ENCODE measurements at regions not wholly inside any gene's neighbourhood (a gene's known extent, or its start where the extent isn't known, plus 50 kb on each side); places are given as distances from the start of the nearest gene placed in this dataset.
"Not testable (repeated sequence)": the region's sequence is repeated elsewhere in the genome, so short reads cannot be mapped to it uniquely, and the experiment has no call there.

DNA sequence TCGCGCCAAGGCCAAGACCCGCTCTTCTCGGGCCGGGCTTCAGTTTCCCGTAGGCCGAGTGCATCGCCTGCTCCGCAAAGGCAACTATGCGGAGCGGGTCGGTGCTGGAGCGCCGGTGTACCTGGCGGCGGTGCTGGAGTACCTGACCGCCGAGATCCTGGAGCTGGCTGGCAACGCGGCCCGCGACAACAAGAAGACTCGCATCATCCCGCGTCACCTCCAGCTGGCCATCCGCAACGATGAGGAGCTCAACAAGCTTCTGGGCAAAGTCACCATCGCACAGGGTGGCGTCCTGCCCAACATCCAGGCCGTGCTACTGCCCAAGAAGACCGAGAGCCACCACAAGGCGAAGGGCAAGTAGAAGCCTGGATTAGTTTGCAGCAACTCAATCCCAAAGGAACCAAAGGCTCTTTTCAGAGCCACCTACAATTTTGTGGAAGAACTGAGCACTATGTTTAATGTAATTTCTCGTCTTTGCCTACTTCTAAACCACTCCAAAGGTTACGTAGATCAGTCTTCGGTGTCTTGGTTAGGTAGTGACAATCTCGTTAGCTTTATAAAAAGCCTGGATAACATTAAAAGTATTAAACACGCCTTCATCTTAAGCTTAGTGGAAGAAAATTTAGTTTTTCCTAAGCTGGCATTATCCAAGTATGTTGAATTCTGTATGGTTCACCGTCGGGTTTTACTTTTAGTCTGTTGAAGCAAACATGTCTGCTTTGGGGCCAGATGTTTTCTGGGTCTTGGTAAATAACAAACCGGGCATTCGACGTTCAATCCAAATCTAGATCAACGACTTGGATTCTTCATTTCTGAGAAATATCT lies 103.7 kb downstream of the OR2B2 start:
- H3K4me1 ChIP-seq (ENCODE audit: control insufficient read depth in 2 of 2, insufficient read depth in 1 of 2, low read depth in 1 of 2, low read length in 2 of 2); H3K79me1 ChIP-seq (ENCODE audit: low read depth, low read length); H2BK5ac ChIP-seq (ENCODE audit: low read length); H2AFZ ChIP-seq (ENCODE audit: low read length); H2BK120ac ChIP-seq (ENCODE audit: low read depth, low read length); H4K91ac ChIP-seq (ENCODE audit: low read depth, low read length, poor library complexity); H4K8ac ChIP-seq (ENCODE audit: low read depth, low read length); H3K4ac ChIP-seq (ENCODE audit: low read length); H3K27me3 ChIP-seq (ENCODE audit: control insufficient read depth in 3 of 3, insufficient read depth in 3 of 3, low read depth in 1 of 3, low read length in 3 of 3); H2BK12ac ChIP-seq (ENCODE audit: low read length); H2BK15ac ChIP-seq (ENCODE audit: low read length); H3K9me3 ChIP-seq (replicated peaks in 1 of 2; ENCODE audit: control insufficient read depth in 2 of 2, insufficient read depth in 1 of 2, low read depth in 1 of 2, low read length in 2 of 2); H3K14ac ChIP-seq (ENCODE audit: low read length); H3K23ac ChIP-seq (ENCODE audit: low read depth, low read length, poor library complexity); H3K36me3 ChIP-seq (replicated peaks in 1 of 2; ENCODE audit: control insufficient read depth in 2 of 2, insufficient read depth in 2 of 2, low read length in 2 of 2); H2AK5ac ChIP-seq (ENCODE audit: low read depth, low read length): not testable (repeated sequence)
- Histone ChIP-seq H3K4me3 (ENCODE audit: low read length in 2 of 2) (peak overlapping the region; percentile 84 to 88), H3K18ac (ENCODE audit: low read length) (peak overlapping the region; percentile 85), H3K4me2 (ENCODE audit: insufficient read depth, low read length, poor library complexity, severe bottlenecking) (peak overlapping the region; percentile 68), H3K27ac (replicated peaks; ENCODE audit: low read length) (peak overlapping the region; percentile 78), H3K9ac (ENCODE audit: low read depth, low read length, poor library complexity) (peak overlapping the region; percentile 91)
- DNase-seq (ENCODE audit: low spot score), result peak; percentile 39
- WGBS, 2 donors (ENCODE audit: extremely low coverage in 2 of 2, insufficient read length in 2 of 2, insufficient replicate concordance in 1 of 2), result no CpG with 5 or more reads among the region's 43 CpGs

DNA sequence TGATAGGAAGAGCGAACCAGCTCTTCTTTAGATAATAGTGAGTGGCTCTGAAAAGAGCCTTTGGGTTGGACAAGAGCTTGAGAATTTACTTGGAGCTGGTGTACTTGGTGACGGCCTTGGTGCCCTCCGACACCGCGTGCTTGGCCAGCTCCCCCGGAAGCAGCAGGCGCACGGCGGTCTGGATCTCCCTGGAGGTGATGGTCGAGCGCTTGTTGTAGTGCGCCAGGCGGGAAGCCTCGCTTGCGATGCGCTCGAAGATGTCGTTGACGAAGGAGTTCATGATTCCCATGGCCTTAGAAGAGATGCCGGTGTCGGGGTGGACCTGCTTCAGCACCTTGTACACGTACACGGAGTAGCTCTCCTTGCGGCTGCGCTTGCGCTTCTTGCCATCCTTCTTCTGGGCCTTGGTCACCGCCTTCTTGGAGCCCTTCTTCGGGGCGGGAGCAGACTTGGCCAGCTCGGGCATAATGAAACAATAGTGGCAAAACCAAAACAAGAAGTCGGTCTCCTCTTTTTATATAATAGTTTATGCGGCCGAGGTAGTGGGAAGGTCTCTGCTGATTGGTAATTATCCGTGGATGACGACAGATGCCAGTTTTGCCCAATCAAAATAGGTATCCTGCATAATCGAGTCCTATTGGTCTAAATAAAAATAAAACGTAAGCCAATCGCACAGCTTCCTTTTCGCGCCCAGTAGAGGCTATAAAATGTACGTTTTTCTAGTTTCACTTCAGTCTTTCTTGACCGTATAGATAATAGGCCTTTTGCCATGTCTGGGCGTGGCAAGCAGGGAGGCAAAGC lies 104.6 kb downstream of the OR2B2 start:
- not testable (repeated sequence) for H4K91ac ChIP-seq (ENCODE audit: low read depth, low read length, poor library complexity); H3K4me1 ChIP-seq (ENCODE audit: control insufficient read depth in 2 of 2, insufficient read depth in 1 of 2, low read depth in 1 of 2, low read length in 2 of 2); H3K27me3 ChIP-seq (ENCODE audit: control insufficient read depth in 3 of 3, insufficient read depth in 3 of 3, low read depth in 1 of 3, low read length in 3 of 3); H3K18ac ChIP-seq (ENCODE audit: low read length); H3K36me3 ChIP-seq (replicated peaks in 1 of 2; ENCODE audit: control insufficient read depth in 2 of 2, insufficient read depth in 2 of 2, low read length in 2 of 2); H3K4ac ChIP-seq (ENCODE audit: low read length); H2BK12ac ChIP-seq (ENCODE audit: low read length); H2BK120ac ChIP-seq (ENCODE audit: low read depth, low read length); H3K14ac ChIP-seq (ENCODE audit: low read length); H4K8ac ChIP-seq (ENCODE audit: low read depth, low read length); H3K79me1 ChIP-seq (ENCODE audit: low read depth, low read length); H2BK15ac ChIP-seq (ENCODE audit: low read length); H2AK5ac ChIP-seq (ENCODE audit: low read depth, low read length); H3K9me3 ChIP-seq (replicated peaks in 1 of 2; ENCODE audit: control insufficient read depth in 2 of 2, insufficient read depth in 1 of 2, low read depth in 1 of 2, low read length in 2 of 2)
- H3K4me3 ChIP-seq (ENCODE audit: low read length in 2 of 2), result peak overlapping the region; percentile 50 to 93
- peak; percentile 84 for DNase-seq (ENCODE audit: low spot score)
- peak overlapping the region; percentile 92 for H3K9ac ChIP-seq (ENCODE audit: low read depth, low read length, poor library complexity)
- H3K27ac ChIP-seq (replicated peaks; ENCODE audit: low read length), result peak overlapping the region; percentile 93
- WGBS, 2 donors (ENCODE audit: extremely low coverage in 2 of 2, insufficient read length in 2 of 2, insufficient replicate concordance in 1 of 2), result no CpG with 5 or more reads among the region's 43 CpGs
- peak overlapping the region; percentile 59 for H3K4me2 ChIP-seq (ENCODE audit: insufficient read depth, low read length, poor library complexity, severe bottlenecking)
- H2BK5ac ChIP-seq (ENCODE audit: low read length), result peak overlapping the region; percentile 88
- peak overlapping the region; percentile 64 for H2AFZ ChIP-seq (ENCODE audit: low read length)
- peak overlapping the region; percentile 34 for H3K23ac ChIP-seq (ENCODE audit: low read depth, low read length, poor library complexity)

DNA sequence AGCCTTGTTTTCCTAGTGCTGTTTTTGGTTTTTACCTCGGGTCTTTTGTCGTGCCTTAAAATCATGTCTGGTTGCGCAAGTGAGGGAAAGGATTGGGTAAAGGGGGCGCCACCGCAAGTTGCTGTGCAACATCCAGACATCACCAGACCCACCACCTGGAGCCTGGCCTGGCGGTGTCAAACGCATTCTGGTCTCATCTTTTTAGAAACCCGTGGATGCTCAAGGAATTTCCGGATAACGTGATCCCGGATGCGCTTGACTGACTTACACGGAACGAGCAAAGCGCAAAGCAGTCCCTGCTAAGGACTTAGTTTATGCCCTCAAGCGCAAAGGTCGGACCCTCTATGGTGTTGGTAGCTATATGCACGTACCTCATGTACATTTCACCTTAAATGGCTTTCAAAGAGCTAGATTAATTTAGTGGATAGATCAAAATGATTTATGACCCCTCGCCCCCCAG lies 105.2 kb downstream of the OR2B2 start:
- Histone ChIP-seq H3K4ac (ENCODE audit: low read length) (no peak overlapping the region), H3K14ac (ENCODE audit: low read length) (no peak overlapping the region), H2BK12ac (ENCODE audit: low read length) (no peak overlapping the region), H4K8ac (ENCODE audit: low read depth, low read length) (no peak overlapping the region), H2BK15ac (ENCODE audit: low read length) (no peak overlapping the region), H3K9me3 (replicated peaks in 1 of 2; ENCODE audit: control insufficient read depth in 2 of 2, insufficient read depth in 1 of 2, low read depth in 1 of 2, low read length in 2 of 2) (no peaks in the 10 kb centered on the region), H3K18ac (ENCODE audit: low read length) (peak overlapping the region; percentile 79), H3K27ac (replicated peaks; ENCODE audit: low read length) (peak overlapping the region; percentile 93), H3K9ac (ENCODE audit: low read depth, low read length, poor library complexity) (peak overlapping the region; percentile 80), H3K27me3 (ENCODE audit: control insufficient read depth in 3 of 3, insufficient read depth in 3 of 3, low read depth in 1 of 3, low read length in 3 of 3) (no peaks in the 10 kb centered on the region), H3K4me3 (ENCODE audit: low read length in 2 of 2) (peak overlapping the region; percentile 50 to 93), H3K4me1 (ENCODE audit: control insufficient read depth in 2 of 2, insufficient read depth in 1 of 2, low read depth in 1 of 2, low read length in 2 of 2) (peaks cover 1 to 7% of the 10 kb centered on the region in 2 donors), H4K91ac (ENCODE audit: low read depth, low read length, poor library complexity) (no peak overlapping the region), H3K36me3 (replicated peaks in 1 of 2; ENCODE audit: control insufficient read depth in 2 of 2, insufficient read depth in 2 of 2, low read length in 2 of 2) (no peaks in the 10 kb centered on the region), H2AFZ (ENCODE audit: low read length) (peak overlapping the region; percentile 64), H3K23ac (ENCODE audit: low read depth, low read length, poor library complexity) (no peak overlapping the region), H3K4me2 (ENCODE audit: insufficient read depth, low read length, poor library complexity, severe bottlenecking) (peak overlapping the region; percentile 59), H3K79me1 (ENCODE audit: low read depth, low read length) (peaks cover 4% of the 10 kb centered on the region), H2AK5ac (ENCODE audit: low read depth, low read length) (no peak overlapping the region), H2BK5ac (ENCODE audit: low read length) (no peak overlapping the region), H2BK120ac (ENCODE audit: low read depth, low read length) (no peak overlapping the region)
- WGBS, 2 donors (ENCODE audit: extremely low coverage in 2 of 2, insufficient read length in 2 of 2, insufficient replicate concordance in 1 of 2), result no CpG with 5 or more reads among the region's 19 CpGs
- peak; percentile 50 for DNase-seq (ENCODE audit: low spot score)

DNA sequence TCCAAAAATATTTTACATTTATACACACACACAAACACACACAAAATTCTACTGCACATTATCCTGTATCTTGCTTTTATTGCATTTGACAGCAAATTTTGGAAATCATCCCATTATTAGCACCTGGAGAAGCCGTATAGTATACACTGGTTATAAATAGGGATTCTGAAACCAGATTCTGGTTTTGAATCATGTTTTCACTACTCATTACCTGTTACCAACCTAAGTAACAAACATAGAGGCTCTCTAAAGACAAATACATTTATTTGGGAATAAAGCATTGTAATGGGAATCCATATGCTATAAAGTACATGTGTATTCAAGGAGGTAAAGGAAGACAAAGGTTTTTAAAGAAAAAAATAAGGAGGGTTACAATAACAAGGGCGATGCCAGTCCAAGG lies 106.8 kb downstream of the OR2B2 start:
- Histone ChIP-seq H3K4ac (ENCODE audit: low read length) (no peak overlapping the region), H2BK15ac (ENCODE audit: low read length) (no peak overlapping the region), H3K27me3 (ENCODE audit: control insufficient read depth in 3 of 3, insufficient read depth in 3 of 3, low read depth in 1 of 3, low read length in 3 of 3) (no peaks in the 10 kb centered on the region), H2AFZ (ENCODE audit: low read length) (no peak overlapping the region), H3K9me3 (replicated peaks in 1 of 2; ENCODE audit: control insufficient read depth in 2 of 2, insufficient read depth in 1 of 2, low read depth in 1 of 2, low read length in 2 of 2) (no peaks in the 10 kb centered on the region), H3K18ac (ENCODE audit: low read length) (no peak overlapping the region), H3K9ac (ENCODE audit: low read depth, low read length, poor library complexity) (no peak overlapping the region), H2BK12ac (ENCODE audit: low read length) (no peak overlapping the region), H2AK5ac (ENCODE audit: low read depth, low read length) (no peak overlapping the region), H3K14ac (ENCODE audit: low read length) (no peak overlapping the region), H3K4me1 (ENCODE audit: control insufficient read depth in 2 of 2, insufficient read depth in 1 of 2, low read depth in 1 of 2, low read length in 2 of 2) (peaks cover 0 to 1% of the 10 kb centered on the region in 2 donors), H3K27ac (replicated peaks; ENCODE audit: low read length) (no peak overlapping the region), H2BK5ac (ENCODE audit: low read length) (no peak overlapping the region), H3K4me2 (ENCODE audit: insufficient read depth, low read length, poor library complexity, severe bottlenecking) (no peak overlapping the region), H4K8ac (ENCODE audit: low read depth, low read length) (no peak overlapping the region), H3K4me3 (ENCODE audit: low read length in 2 of 2) (no peak overlapping the region), H2BK120ac (ENCODE audit: low read depth, low read length) (no peak overlapping the region), H3K23ac (ENCODE audit: low read depth, low read length, poor library complexity) (no peak overlapping the region), H4K91ac (ENCODE audit: low read depth, low read length, poor library complexity) (no peak overlapping the region), H3K79me1 (ENCODE audit: low read depth, low read length) (peaks cover 4% of the 10 kb centered on the region), H3K36me3 (replicated peaks in 1 of 2; ENCODE audit: control insufficient read depth in 2 of 2, insufficient read depth in 2 of 2, low read length in 2 of 2) (no peaks in the 10 kb centered on the region)
- no CpG with 5 or more reads among the region's 2 CpGs for WGBS, 2 donors (ENCODE audit: extremely low coverage in 2 of 2, insufficient read length in 2 of 2, insufficient replicate concordance in 1 of 2)
- DNase-seq (ENCODE audit: low spot score), result no peak
